ENCODE measurements at regions not wholly inside any gene's neighbourhood (a gene's known extent, or its start where the extent isn't known, plus 50 kb on each side); places are given as distances from the start of the nearest gene placed in this dataset.

GRCh38 chr5:107224272-107224671 is 446.5 kb downstream of the EFNA5 start:
- Histone ChIP-seq H2AFZ (ENCODE audit: low read length) (no peak overlapping the region), H3K79me1 (ENCODE audit: insufficient read depth, low read depth, low read length, poor library complexity, severe bottlenecking) (no peaks in the 10 kb centered on the region)
- H3K27ac Mint-ChIP-seq = no peak overlapping the region

More at GRCh38 chr5:107224272-107224671, 446.5 kb downstream of the EFNA5 start:
- H3K27me3 ChIP-seq (ENCODE audit: insufficient read depth, low read length) = no peaks in the 10 kb centered on the region
- no peak overlapping the region for H4K8ac ChIP-seq (replicated peaks; ENCODE audit: insufficient read length, low read depth, low read length)
- H4K91ac ChIP-seq (ENCODE audit: insufficient read length, low read depth, low read length) = no peak overlapping the region
- H3K4me1 ChIP-seq (ENCODE audit: insufficient read depth, low read length) = no peaks in the 10 kb centered on the region
- no peak overlapping the region for H3T11ph ChIP-seq (ENCODE audit: low read length)
- Mint-ChIP-seq H3K4me1 (no peaks in the 10 kb centered on the region; a peak in 2 of 4 replicates), H3K4me3 (no peak overlapping the region), H3K36me3 (ENCODE audit: insufficient read depth in 1 of 3, low read depth in 3 of 3) (peaks cover 0 to 5% (median 0%) of the 10 kb centered on the region in 3 experiments; a peak in 2 of 7 replicates), H3K27me3 (ENCODE audit: low read depth) (no peaks in the 10 kb centered on the region), H3K9me3 (peaks cover 2 to 4% of the 10 kb centered on the region in 2 experiments; a peak in 2 of 5 replicates)
- no peak overlapping the region for H3K23ac ChIP-seq (ENCODE audit: insufficient read length, low read depth, low read length)
- no peak overlapping the region for H2BK15ac ChIP-seq (ENCODE audit: low read depth, low read length)
- H4K20me1 ChIP-seq (ENCODE audit: control insufficient read depth, insufficient read depth, insufficient read length) = no peaks in the 10 kb centered on the region
- H3K23me2 ChIP-seq (ENCODE audit: insufficient read length, low read depth, low read length, poor library complexity, severe bottlenecking) = no peaks in the 10 kb centered on the region
- no peak overlapping the region for H3K18ac ChIP-seq (ENCODE audit: insufficient read length, low read depth, low read length)
- H2BK5ac ChIP-seq (ENCODE audit: insufficient read length, low read length) = no peak overlapping the region
- WGBS (ENCODE audit: extremely low coverage, insufficient read length, low lambda C conversion rate) = no CpG with 5 or more reads among the region's 1 CpG
- H3K9me3 ChIP-seq (ENCODE audit: control insufficient read depth, low read depth, low read length) = no peaks in the 10 kb centered on the region
- no peak for DNase-seq
- no peak overlapping the region for H3K9ac ChIP-seq (ENCODE audit: extremely low read depth, insufficient read length, low read length)
- no peak overlapping the region for H2AK5ac ChIP-seq (ENCODE audit: insufficient read length, low read length)
- no peak overlapping the region for H2BK20ac ChIP-seq (ENCODE audit: low read depth, low read length, poor library complexity, severe bottlenecking)
- no peak overlapping the region for H3K27ac ChIP-seq (ENCODE audit: insufficient read length, low read depth, low read length)
- H3K4ac ChIP-seq (ENCODE audit: low read depth, low read length) = no peak overlapping the region
- no peak overlapping the region for H4K5ac ChIP-seq (ENCODE audit: insufficient read length, low read depth, low read length)
- no peak overlapping the region for H2BK120ac ChIP-seq (ENCODE audit: low read depth, low read length, poor library complexity, severe bottlenecking)
- TF ChIP-seq, protein P1, sequence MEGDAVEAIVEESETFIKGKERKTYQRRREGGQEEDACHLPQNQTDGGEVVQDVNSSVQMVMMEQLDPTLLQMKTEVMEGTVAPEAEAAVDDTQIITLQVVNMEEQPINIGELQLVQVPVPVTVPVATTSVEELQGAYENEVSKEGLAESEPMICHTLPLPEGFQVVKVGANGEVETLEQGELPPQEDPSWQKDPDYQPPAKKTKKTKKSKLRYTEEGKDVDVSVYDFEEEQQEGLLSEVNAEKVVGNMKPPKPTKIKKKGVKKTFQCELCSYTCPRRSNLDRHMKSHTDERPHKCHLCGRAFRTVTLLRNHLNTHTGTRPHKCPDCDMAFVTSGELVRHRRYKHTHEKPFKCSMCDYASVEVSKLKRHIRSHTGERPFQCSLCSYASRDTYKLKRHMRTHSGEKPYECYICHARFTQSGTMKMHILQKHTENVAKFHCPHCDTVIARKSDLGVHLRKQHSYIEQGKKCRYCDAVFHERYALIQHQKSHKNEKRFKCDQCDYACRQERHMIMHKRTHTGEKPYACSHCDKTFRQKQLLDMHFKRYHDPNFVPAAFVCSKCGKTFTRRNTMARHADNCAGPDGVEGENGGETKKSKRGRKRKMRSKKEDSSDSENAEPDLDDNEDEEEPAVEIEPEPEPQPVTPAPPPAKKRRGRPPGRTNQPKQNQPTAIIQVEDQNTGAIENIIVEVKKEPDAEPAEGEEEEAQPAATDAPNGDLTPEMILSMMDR (conservative IDR thresholded peaks at IDR 0.05) = no peak
- no peak overlapping the region for H3K4me2 ChIP-seq (ENCODE audit: insufficient read depth, insufficient read length, low read length)
- no peak overlapping the region for H3K14ac ChIP-seq (ENCODE audit: insufficient read depth, low read length)
- no peaks in the 10 kb centered on the region for H3K79me2 ChIP-seq (ENCODE audit: insufficient read depth, low read length)
- H3K56ac ChIP-seq (ENCODE audit: insufficient read length, low read depth, low read length) = no peak overlapping the region
- no peak overlapping the region for H2BK12ac ChIP-seq (ENCODE audit: insufficient read length, low read depth, low read length)
